GM19438 (cell line): ENCODE measurements at regions not wholly inside any gene's neighbourhood (a gene's known extent, or its start where the extent isn't known, plus 50 kb on each side); places are given as distances from the start of the nearest gene placed in this dataset.

Experiments used
- ATAC-seq: cut with Tn5 transposase; IDR thresholded peaks from one replicate; pipeline ENCODE4 v1.9.1; 2021; ENCODE audit warnings: low read depth; ENCODE audit not compliant: unreplicated experiment

DNA sequence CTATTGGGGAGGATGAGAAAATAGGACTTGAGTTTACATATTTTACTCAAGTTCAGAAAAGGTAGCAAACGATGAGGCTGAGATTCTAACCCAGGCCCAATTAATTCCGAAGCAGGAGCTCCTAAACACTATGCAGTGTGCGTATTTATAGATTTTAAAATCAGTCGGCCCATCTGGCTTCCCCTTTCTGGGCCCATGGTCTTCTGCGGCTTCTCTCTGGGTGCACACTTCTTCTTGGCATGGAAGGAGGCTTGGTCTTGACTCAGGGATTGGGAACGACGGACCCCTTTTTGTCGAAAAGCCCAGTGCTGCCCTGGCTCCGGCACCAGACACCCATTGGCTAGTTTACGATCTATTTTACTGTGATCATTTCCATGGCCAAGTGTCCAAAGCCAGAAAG is 1433.8 kb downstream of the BRD1 start:
- no peak for ATAC-seq

DNA sequence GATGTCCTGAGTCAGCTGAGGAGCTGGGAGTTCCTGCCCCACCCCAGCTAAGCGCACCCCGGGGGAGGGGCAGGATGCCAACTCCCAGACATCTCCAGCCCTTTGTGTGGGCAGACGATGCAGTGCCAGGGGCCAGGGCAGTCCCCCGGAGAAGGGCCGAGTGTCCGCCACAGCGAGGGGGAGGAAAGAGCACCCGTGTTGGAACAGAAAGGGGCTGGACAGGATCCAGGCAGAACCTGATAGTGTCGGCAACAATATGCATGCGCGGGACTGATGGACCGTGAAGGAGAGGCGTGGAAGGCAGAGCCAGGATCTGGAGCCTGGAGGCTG is 1434.7 kb downstream of the BRD1 start:
- ATAC-seq = no peak

DNA sequence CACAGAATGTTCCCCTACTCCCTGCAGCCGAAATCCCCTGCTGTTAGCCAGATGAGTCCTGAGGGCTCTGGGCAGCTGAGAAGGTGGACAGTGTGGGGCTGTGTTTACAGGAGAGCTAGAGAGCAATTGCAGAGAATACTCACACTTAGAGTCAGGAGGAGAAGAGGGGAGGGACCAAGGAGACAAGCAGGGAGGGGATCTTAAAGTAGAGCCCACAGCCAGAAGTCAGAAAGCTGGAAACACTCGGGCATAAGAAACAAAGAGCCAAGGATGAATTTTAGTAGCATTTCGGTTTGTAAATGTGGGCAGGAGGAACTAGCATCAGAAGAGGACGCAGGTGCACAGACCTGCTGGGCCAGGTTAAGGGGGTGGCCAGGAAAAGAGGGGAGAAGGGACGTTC is 1435.9 kb downstream of the BRD1 start:
- ATAC-seq = no peak

DNA sequence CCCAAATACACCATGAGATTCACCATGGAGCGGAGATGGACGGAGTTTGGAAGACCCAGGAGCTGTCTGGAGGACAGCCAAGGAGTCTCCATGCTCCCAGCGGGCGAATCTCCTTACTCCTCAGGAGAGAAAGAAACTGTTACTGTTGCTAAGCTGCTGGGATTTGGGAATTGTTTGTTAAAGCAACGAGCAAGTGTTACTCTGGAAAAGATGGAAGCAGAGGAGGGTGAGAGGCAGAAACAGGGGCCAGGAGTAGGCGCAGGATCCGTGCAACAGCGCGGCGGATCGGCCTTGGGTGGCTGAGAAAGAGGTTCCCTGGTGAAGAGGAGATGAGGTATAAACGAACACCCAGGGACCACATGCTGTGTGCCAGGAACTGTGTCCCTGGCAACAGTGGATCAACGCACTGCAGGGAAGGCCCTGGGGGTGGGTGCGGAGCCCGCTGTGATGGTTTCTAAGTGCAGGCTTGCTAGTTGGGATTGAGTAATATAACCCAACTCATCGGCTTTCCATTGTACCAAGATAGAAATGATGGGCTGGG is 1436.4 kb downstream of the BRD1 start:
- no peak for ATAC-seq

DNA sequence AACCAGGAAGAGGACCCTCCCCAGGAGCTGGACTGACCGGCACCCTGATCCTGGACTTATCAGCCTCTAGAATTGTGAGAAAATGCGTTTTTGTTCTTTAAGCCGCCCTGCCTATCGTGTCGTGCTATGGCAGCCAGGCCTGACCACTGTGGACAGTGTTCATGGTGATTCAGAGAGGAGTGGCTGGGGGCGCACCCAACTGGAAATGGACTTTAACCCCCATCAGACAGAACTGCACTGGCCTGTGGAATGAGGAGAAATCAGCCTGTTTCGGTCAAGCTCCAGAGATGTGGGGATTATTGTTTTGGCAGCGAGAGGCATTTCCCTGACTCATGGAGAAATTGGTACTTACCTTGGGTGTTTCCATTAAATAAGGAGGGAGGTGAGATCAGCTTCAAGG is 1437.8 kb downstream of the BRD1 start:
- ATAC-seq = no peak

DNA sequence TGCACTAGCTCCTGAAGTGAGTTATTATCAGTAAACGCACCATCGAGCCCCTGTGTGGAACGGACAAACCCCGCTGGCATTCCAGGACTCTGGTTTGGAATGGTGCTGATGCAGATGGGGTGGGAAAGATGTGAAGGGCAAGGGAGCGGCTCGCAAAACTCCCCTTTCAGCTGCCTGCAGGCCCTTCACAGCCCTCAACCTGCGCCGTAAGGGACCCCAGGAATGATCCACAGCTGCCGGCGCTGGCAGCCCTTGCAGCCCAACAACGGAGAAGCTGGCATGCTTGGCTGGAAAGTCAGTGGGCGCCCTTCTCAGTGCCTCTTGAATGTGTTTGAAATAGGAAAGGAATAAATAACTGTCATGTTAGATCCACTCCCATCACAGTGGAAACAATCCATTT is 1445.5 kb downstream of the BRD1 start:
- ATAC-seq = no peak

DNA sequence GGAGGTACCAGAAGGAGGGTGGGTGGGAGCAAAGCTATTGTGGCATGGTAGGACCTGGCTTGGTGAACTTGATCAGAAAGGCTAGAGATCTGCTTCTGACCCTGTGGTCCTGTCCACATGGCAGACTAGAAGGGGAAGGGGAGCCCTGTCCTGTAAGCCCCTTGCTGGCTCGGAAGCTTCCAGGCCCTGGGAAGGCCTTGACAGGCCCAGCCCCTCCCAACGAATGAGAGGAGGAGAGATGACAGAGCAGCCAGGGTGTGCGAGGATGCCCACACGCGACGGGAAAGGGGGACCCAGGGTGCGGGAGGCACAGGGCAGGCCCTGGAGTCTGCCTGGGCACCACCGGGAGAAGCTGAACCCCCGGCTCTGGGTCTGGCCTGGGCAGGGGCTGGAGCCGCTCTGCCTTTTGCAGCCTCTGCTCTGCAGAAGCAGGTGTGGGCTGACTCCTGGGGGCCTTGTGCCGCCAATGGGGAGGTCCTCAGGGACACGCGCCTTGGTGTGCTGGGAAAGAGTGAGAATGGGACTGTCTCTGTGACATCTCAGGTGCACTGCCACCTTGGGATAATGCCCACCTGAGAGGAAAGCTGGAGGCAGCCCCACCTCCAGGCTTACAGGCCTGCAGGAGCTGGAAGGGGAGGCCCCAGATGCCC is 1447.5 kb downstream of the BRD1 start:
- no peak for ATAC-seq

DNA sequence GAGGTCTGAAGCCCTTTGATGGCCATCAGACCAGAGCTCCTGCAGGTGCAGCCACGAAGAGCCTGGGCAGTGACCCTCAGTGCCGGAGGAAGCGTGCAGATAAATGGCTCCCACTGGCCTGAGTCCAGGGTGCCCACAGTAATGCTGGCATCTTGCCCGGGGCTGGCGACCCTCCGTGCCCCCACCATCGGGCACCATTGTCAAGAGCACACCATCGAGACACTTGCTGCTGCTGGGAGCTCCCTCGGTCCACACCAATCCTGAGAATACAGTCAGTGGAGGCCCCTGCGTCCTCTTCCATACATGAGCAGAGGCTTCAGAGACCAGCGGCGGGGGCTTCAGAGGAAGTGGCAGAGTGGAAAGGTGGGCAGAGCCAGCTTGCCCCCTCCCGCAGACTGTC is 1448.3 kb downstream of the BRD1 start:
- no peak for ATAC-seq

DNA sequence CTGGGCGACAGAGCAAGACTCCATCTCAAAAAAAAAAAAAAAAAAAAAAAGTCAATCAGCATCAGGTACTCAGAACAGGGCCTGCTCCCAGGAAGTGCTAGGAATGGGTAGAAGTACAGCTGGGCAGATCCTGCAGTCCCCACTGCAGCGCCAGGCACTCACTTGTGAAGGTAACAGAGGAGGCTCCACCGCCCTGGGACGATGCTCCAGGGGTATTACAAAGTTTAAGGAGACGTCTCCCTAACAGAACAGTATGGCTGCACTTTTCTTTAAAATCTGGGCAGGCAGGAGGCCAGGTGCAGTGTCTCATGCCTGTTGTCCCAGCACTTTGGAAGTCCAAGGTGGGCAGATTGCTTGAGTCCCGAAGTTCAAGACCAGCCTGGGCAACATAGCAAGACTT is 1449.0 kb downstream of the BRD1 start:
- no peak for ATAC-seq

DNA sequence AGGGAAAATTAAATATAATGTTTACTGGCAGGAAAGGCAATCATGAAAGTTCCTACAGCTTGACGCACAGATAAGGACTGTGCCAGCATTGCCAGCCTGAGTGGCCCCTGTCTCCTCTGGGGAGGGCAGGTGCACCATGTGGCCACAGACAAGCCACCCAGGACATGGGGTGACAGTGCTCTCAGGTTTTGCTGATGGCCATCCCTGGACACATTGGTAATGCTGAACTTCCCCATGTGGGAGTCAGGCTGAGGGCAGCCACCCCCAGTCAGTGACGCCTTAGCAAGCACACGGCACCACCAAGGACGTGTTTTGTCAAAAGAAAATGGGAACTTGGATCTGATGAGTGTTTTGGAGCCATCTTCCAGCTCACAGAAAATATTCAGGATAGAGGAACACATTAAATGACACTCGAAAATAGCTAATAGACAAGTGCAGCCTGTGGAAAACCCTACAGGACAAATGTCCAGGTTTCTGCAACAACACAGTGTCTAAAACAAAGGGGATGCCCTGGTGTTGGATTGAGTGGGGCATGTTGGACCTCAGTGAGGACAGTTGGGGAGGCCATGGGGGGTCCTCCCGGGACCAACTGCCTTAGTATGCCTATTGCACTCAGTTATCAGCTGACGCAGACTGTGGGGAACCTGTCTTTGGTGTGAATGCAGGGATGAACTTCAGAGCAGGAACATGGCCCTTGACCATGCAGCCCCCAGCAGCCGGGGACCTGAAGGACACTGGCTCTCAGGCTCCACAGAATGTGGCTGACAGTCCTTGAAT is 1450.5 kb downstream of the BRD1 start:
- no peak for ATAC-seq

DNA sequence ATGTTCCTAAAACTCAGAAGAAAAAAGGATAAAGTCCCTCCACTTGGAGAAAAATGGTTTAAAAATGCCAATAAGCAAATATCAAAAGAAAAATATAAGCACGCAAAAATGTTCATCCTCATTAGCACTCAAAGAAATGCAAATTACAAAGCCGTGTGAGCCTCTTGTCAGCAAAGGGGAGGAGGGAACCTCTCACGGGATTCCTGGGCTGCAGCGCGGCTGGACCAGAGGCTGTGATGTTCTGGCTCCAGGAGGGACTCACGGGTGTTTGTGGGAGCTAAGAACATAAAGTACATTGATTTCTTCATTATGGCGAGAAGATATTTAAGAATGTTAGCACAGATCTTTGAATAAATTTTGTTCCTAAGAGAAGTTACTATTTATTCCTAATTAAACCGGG is 1451.2 kb downstream of the BRD1 start:
- ATAC-seq = no peak

DNA sequence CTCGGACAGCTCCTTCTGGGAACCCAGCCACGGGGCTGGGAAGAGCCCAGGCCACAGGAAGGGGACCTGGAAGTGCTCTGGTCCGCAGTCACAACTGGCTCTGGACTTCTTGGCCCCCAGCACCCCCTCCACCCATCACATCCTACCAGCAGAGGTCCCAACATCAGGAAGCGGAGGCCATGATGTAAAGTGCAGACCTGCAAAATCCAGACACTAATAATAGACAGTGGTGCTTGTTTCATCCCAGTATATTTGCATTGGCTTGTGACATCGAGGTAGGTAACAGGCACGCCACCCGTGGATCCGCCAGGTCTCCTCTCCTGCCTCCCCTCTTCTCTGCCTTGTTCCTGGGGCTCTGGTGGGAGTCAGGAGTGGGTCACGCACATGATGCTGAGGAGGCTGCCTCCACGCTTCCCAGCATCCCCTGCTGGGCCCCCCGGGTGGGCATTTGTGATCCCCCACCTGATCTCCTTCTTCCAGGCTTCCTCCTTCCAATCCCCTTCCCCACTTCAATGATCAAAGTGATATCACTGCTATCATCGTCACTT is 1454.0 kb downstream of the BRD1 start:
- ATAC-seq = no peak

DNA sequence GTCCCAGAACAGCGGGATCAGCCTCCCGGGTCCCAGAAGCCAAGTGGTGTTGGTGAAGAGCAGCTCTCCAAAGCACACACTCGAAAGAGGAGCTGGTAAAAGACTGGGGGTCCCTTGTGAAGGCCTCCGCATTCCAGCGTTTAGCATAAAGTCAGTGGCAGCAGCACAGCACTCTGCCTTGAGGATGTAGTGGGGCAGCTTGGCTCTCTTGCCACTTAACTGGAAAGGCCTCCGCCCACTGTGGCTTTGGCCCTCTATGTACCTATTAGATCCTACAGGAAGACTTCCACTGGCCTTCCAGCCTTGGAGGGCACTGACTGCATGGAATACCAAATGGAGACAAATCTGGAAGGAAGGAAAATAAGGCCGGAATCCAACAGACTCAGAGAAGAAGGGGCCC is 1455.3 kb downstream of the BRD1 start:
- no peak for ATAC-seq

DNA sequence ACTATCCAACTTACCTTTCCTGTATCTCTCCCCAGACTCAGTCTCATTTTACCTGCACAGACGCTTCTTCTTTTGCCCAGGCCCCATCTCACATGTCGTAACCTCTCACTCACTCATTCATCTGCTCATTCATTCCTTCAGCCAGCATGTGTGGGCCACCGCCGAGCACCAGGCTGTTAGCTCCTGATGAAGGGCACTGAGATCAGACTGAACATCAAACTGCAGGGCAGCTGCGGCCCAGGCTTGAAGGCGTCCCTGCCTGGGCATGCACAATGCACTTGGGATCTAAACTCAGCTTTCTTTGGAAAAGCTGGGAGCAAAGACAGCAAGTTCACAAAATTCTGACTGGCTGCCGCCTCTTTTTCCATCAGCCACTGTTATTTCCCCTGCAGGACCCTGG is 1456.3 kb downstream of the BRD1 start:
- no peak for ATAC-seq

DNA sequence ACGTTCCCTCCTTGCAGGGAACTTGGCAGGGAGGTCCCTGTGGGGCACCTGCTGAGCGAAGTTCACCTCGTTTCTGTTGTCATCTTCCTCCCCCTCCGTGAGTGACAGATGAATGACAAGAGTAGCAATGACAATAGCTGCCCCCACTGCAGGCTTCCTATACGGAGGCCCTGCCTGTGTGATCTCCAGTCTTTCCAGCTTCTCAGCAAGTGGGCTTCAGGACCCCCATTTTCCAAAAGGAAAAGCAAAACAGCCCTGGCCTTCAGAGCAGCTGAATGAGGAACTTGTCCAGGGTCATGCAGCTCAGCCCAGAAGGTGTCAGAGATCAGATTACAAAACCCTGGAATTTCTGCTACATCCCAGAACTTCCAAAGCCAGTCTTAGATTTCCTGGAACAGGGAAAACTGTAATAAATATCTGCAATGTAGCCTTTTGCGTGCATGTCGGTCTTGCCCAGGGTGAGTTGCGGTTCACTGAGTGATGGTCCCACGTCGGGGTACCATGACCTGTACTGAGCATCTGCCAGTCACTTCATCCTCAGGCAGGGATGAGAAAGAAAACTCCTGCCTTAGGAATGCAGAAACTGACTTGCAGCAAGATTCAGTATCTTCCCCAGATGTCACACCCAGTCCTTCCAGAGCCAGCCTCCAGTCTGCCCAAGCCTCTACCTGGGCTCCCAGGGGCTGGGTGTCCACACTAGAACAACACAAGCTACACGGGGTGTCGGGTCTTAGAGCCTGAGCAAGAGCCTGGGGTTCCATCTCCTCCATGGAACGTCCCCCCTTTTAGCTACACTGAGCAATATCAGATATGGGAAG is 1457.0 kb downstream of the BRD1 start:
- no peak for ATAC-seq

DNA sequence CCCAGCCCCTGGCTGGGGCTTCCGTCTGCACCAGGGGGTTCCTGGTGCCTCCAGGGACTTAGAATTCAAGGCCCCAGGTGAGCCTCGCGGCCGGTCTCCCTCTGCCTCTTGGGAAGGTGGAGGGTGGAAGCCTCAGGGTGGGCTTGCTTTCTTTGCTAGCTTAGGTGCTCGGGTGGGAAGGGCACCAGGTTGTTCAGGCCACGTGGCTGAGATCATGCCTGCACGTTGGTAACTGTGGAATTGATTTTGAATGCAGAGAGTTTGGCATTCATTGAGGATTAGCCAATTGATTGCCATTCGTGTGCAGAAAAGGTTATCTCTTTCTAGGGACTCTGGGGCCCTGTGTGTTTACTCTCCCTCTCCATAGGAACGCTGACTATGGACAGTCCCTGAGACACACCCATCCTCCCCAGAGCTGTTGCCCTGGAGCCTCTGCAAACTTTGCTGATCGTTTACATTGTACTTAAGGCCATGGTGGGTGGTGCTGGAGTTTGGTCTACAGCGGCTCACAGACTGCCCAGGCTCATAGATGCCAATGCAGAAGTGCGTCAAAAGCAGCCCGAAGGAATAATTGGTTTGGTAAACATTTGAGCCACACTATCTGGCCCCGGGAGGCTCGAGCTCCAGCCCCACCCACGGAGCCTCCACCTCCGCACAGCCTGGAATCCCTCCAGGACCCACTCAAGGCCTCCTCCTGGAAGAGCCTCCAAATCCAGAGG is 1457.7 kb downstream of the BRD1 start:
- ATAC-seq = no peak

DNA sequence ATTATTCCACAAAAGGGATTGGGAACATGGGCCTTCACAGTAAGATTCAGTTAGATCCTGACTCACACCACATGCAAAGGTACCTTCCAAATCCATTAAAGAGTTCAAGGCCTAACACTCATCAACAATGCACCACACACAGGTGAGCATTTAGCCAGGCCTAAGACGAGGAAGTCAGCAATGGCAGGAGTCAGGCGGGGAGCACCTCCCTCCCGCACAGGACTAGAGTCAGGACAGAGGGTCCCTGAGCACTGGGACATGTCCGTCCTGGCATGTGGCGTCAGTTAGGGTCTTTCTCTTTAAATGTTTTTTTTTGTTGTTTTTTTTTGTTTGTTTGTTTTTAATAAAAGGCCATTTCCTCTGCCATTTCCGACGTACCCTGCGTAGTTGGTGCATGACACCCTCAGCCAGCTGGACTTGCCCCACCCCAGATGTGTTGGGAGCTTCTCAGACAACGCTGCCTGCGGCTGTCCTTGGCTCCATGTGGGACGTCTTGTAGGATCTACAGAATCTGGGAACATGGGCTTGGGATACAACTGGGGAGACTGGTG is 1458.6 kb downstream of the BRD1 start:
- no peak for ATAC-seq

DNA sequence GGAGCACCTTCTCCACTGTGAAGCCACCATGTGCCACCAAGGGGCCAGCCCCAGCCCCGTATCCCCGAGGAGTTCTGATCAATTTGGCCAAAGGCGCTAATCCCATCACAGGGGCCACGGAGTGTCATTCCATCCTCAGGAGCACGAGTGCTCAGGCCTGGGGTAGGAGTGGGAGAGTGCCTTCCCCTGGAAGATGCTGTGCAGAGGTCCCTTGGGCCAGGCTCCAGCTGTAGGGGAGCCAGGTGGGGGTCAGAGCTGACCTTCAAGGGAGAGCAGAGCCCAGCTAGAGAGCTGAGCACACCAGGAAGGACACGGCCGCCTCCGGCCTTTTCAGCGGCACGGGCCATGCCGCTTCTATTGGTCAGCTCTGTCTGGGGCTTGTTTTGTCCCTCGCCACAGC is 1459.9 kb downstream of the BRD1 start:
- no peak for ATAC-seq

DNA sequence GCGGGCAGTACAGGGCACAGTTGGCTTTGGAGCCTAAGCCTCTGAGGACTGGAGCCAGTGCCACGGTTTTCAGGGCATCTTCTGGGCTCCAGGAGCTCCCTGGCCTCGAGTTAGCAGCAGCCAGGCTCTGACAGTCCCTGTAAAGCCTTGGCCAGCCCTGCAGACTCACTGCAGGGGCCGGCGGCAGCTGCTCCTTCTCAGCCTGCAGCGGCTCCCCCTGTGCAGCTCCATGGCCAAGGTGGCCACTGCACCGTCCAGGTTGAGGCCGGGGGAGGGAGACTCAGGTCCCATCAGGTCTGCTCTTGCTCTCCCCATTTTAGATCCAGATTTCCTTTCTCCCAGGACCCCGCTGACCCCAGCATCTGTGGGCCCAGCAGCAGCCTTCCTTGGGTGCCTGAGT is 1461.1 kb downstream of the BRD1 start:
- ATAC-seq = no peak

DNA sequence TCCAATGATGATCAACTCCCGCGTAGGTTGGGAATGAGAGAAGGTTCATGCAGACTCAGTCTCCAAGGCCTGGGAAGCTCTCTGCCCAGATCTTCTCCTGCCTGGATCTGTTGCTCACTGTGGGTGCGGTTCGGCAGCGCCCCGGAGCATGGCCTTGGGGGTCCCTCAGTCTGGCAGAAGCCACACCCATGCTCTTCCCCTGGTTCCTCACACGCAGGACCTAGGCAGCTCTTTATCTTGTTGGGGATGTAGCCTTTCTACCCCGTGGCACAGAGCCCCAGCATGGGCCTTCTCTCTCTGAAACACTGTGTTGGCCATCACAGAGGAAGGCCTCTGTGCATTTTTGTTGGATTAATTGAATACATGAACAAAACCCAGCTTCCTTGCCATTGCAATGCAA is 1461.6 kb downstream of the BRD1 start:
- ATAC-seq = no peak
